ENCODE measurements at regions not wholly inside any gene's neighbourhood (a gene's known extent, or its start where the extent isn't known, plus 50 kb on each side); places are given as distances from the start of the nearest gene placed in this dataset.

DNA sequence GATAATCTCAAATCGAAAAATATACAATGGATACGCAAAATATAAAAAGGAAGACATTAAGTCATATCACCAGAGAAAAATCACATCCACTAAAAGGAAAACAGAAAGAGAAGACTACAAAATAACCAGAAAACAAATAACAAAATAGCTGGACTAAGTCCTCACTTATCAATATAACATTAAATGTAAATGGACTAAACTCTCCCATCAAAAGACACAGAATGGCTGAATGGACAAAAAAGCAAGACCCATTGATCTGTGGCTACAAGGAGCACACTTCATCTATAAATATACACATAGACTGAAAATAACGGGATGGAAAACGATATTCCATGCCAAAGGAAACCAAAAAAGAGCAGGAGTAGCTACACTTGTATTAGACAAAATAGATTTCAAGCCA lies 161.0 kb upstream of the PRKD1 start:
- no peak for DNase-seq (ENCODE audit: low spot score)
- Histone ChIP-seq H3K4me3 (no peak overlapping the region), H3K27ac (no peak overlapping the region)
- TF ChIP-seq, protein P1, sequence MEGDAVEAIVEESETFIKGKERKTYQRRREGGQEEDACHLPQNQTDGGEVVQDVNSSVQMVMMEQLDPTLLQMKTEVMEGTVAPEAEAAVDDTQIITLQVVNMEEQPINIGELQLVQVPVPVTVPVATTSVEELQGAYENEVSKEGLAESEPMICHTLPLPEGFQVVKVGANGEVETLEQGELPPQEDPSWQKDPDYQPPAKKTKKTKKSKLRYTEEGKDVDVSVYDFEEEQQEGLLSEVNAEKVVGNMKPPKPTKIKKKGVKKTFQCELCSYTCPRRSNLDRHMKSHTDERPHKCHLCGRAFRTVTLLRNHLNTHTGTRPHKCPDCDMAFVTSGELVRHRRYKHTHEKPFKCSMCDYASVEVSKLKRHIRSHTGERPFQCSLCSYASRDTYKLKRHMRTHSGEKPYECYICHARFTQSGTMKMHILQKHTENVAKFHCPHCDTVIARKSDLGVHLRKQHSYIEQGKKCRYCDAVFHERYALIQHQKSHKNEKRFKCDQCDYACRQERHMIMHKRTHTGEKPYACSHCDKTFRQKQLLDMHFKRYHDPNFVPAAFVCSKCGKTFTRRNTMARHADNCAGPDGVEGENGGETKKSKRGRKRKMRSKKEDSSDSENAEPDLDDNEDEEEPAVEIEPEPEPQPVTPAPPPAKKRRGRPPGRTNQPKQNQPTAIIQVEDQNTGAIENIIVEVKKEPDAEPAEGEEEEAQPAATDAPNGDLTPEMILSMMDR (IDR thresholded peaks at IDR 0.05): no peak

DNA sequence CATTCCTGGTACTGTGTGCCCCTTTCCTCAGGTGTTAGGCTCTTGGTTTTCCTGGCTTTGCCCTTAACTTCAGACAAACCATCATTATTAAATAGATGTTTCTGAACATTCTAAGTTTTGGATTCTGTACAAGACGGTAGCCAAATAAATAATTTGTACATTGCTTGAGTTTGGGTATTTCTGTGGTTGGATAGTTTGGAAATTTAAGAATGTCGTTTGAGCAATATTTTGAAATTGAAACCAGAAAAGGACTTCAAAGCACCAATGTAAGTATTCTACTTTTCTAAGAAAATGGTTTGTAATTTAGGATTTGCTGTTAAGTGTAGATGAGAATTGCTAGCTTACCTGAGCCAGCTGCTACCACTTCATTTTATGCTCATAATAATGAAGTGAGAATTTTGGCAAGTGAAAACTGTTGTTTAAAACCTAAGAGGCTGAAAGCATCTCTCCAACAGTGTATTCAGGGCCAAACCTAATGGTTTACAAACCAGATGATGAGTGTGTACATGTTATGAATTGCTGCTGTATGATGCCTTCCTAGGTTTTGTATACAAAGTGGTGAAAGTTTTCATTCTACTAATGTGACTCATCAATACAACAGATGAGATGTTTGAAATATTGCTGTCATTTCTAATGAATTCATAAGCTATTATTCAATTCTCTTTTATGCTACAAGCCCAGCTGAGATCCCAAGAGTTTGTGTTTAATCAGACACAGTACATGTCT lies 181.5 kb upstream of the PRKD1 start:
- H3K4me3 ChIP-seq: no peak overlapping the region
- DNase-seq (ENCODE audit: low spot score): no peak
- no peak overlapping the region for H3K27ac ChIP-seq
- TF ChIP-seq, protein P1 (IDR thresholded peaks at IDR 0.05): no peak

DNA sequence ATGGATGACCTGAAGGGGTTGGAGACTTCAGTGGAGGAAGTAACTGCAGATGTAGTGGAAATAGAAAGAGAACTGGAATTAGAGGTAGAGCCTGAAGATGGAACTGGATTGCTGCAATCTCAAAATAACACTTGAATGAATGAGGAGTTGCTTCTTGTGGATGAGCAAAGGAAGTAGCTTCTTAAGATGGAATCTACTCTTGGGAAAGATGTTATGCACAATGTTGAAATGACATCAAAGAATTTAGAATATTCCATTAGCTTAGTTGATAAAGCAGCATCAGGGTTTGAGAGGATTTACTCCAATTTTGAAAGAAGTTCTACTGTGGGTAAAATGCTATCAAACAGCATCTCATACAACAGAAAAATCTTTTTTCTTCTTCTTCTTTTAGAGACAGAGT lies 186.4 kb upstream of the PRKD1 start:
- no peak overlapping the region for H3K4me3 ChIP-seq
- no peak overlapping the region for H3K27ac ChIP-seq
- no peak for DNase-seq (ENCODE audit: low spot score)
- TF ChIP-seq, protein P1 (IDR thresholded peaks at IDR 0.05): no peak

DNA sequence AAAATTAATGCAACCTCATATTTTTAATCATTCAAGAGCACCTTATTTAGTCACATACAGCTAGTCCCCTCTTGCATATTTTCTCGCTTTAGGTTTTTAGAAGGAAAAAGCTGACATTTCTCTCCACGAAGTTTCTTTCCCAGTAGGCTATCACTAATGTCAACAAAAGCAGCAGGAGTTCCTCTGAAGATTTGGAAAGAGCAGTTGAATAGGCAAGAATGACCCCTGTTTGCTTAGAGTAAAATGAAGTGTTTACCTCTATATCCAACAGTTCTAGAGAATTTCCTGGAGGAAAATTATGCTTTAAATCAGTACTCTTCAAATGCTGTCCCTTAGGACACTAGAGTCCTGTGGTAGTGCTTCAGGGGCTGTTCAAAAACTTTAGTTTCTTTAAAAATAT lies 188.1 kb upstream of the PRKD1 start:
- Histone ChIP-seq H3K4me3 (no peak overlapping the region), H3K27ac (no peak overlapping the region)
- TF ChIP-seq, protein P1 (IDR thresholded peaks at IDR 0.05): no peak
- no peak for DNase-seq (ENCODE audit: low spot score)

DNA sequence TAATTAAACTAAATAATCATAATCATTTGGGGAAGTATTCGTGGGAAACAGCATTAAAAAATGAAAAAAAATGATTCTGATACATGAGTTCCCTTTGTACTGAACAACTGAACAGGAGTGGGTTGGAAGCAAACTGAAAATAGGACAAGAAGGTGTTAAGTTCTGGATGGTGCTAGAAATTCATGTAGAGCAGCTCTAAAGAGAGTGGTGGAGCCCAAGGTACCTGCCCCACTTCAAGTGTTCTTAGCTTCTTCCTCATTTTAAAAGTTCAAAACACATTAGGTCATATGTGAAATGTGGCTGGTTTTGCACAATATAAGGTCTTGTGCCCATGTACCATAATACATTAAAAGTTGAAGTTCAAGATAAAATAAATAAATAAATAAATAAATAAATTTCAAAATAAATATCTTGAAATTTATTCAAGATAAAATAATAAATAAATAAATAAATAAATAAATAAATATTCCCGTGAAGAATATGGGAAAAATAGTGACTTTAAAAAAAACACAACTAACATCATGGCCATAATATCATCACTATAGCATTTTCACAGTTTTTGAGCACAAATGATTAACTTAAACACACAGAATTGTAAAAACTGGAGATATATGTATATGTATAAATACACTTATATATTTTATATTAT lies 191.5 kb upstream of the PRKD1 start:
- Histone ChIP-seq H3K4me3 (no peak overlapping the region), H3K27ac (no peak overlapping the region)
- DNase-seq (ENCODE audit: low spot score): no peak
- TF ChIP-seq, protein P1 (IDR thresholded peaks at IDR 0.05): no peak

DNA sequence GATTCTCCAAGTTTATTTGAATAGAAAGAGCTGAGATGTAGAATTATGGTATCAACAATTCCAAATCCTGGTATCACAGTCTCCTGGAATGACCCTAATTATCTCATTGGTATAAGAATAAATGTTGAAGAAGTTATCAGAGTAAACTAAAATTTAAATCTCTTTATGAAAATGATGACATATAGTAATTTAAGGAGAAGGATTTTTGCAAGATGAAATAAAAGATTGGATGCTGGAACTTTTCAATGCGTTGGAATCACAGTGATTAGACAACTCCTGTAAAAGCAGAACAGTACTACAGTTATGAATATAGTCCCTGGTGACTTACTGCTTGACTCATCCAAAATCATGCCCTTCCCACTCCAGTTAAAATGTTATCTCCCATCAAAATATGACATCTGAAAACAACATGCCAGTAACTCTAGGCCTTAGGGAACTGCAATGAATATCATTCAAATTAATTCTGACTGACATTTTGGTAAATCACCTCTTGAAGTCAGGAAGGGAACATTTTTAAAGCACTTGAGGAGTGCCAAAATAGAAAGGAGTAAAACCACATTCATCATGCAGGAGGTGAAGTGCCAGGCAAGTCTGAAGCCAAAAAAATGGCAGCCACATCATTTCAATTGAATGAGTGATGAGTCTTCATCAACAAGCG lies 197.8 kb upstream of the PRKD1 start:
- no peak for DNase-seq (ENCODE audit: low spot score)
- no peak overlapping the region for H3K27ac ChIP-seq
- H3K4me3 ChIP-seq: no peak overlapping the region
- TF ChIP-seq, protein P1 (IDR thresholded peaks at IDR 0.05): no peak
